ENCODE measurements at regions not wholly inside any gene's neighbourhood (a gene's known extent, or its start where the extent isn't known, plus 50 kb on each side); places are given as distances from the start of the nearest gene placed in this dataset.
A peak's percentile ranks its signal among the peaks of the same experiment; 100 is the strongest.
"Not testable (repeated sequence)": the region's sequence is repeated elsewhere in the genome, so short reads cannot be mapped to it uniquely, and the experiment has no call there.

GRCh38 chr5:100165309-100165708 lies 369.9 kb upstream of the FAM174A start:
- DNase-seq (ENCODE audit: insufficient read length): no peak
- TF ChIP-seq POLR2A (IDR thresholded peaks at IDR 0.05; ENCODE audit: low read depth, low read length) (no peak), POLR2AphosphoS5 (IDR thresholded peaks at IDR 0.05; ENCODE audit: low read depth, low read length) (no peak), TAF1 (IDR thresholded peaks at IDR 0.05; ENCODE audit: borderline replicate concordance, low read depth, low read length) (no peak)
- FAIRE-seq: peak; percentile 68

- TF ChIP-seq POLR2AphosphoS5 (IDR thresholded peaks at IDR 0.05; ENCODE audit: low read depth, low read length) (no peak), POLR2A (IDR thresholded peaks at IDR 0.05; ENCODE audit: low read depth, low read length) (no peak), TAF1 (IDR thresholded peaks at IDR 0.05; ENCODE audit: borderline replicate concordance, low read depth, low read length) (no peak)
- FAIRE-seq (no peak), DNase-seq (ENCODE audit: insufficient read length) (no peak)
Measured at GRCh38 chr5:100161868-100162267, 373.3 kb upstream of the FAM174A start.

- FAIRE-seq (no peak), DNase-seq (ENCODE audit: insufficient read length) (no peak)
- TF ChIP-seq TAF1 (IDR thresholded peaks at IDR 0.05; ENCODE audit: borderline replicate concordance, low read depth, low read length) (no peak), POLR2AphosphoS5 (IDR thresholded peaks at IDR 0.05; ENCODE audit: low read depth, low read length) (no peak), POLR2A (IDR thresholded peaks at IDR 0.05; ENCODE audit: low read depth, low read length) (no peak)
Measured at GRCh38 chr5:100157066-100157465, 378.1 kb upstream of the FAM174A start.

GRCh38 chr5:100148239-100148638 lies 386.9 kb upstream of the FAM174A start:
- no peak for TF ChIP-seq POLR2A (IDR thresholded peaks at IDR 0.05; ENCODE audit: low read depth, low read length)
- FAIRE-seq (no peak), DNase-seq (ENCODE audit: insufficient read length) (no peak)

- TF ChIP-seq TAF1 (IDR thresholded peaks at IDR 0.05; ENCODE audit: borderline replicate concordance, low read depth, low read length): no peak
- no peak for FAIRE-seq
- no peak for DNase-seq (ENCODE audit: insufficient read length)
Measured at GRCh38 chr5:100142607-100143006, 392.6 kb upstream of the FAM174A start.

GRCh38 chr5:100131161-100131560 lies 404.0 kb upstream of the FAM174A start:
- DNase-seq (ENCODE audit: insufficient read length) (no peak), FAIRE-seq (no peak)
- no peak for TF ChIP-seq POLR2AphosphoS5 (IDR thresholded peaks at IDR 0.05; ENCODE audit: low read depth, low read length)
- TF ChIP-seq TAF1 (IDR thresholded peaks at IDR 0.05; ENCODE audit: borderline replicate concordance, low read depth, low read length): no peak
- TF ChIP-seq POLR2A (IDR thresholded peaks at IDR 0.05; ENCODE audit: low read depth, low read length): no peak

- TF ChIP-seq POLR2AphosphoS5 (IDR thresholded peaks at IDR 0.05; ENCODE audit: low read depth, low read length) (no peak), TAF1 (IDR thresholded peaks at IDR 0.05; ENCODE audit: borderline replicate concordance, low read depth, low read length) (no peak), POLR2A (IDR thresholded peaks at IDR 0.05; ENCODE audit: low read depth, low read length) (no peak)
- FAIRE-seq (no peak), DNase-seq (ENCODE audit: insufficient read length) (no peak)
Measured at GRCh38 chr5:100130307-100130706, 404.9 kb upstream of the FAM174A start.

GRCh38 chr5:100119903-100120302 lies 415.3 kb upstream of the FAM174A start:
- DNase-seq (ENCODE audit: insufficient read length) (no peak), FAIRE-seq (no peak)
- TF ChIP-seq TAF1 (IDR thresholded peaks at IDR 0.05; ENCODE audit: borderline replicate concordance, low read depth, low read length) (no peak), POLR2AphosphoS5 (IDR thresholded peaks at IDR 0.05; ENCODE audit: low read depth, low read length) (no peak), POLR2A (IDR thresholded peaks at IDR 0.05; ENCODE audit: low read depth, low read length) (no peak)

- TF ChIP-seq POLR2AphosphoS5 (IDR thresholded peaks at IDR 0.05; ENCODE audit: low read depth, low read length) (no peak), POLR2A (IDR thresholded peaks at IDR 0.05; ENCODE audit: low read depth, low read length) (no peak)
- DNase-seq (ENCODE audit: insufficient read length) (no peak), FAIRE-seq (no peak)
Measured at GRCh38 chr5:100110497-100110896, 424.7 kb upstream of the FAM174A start.

GRCh38 chr5:100108883-100109282 lies 426.3 kb upstream of the FAM174A start:
- no peak for TF ChIP-seq POLR2A (IDR thresholded peaks at IDR 0.05; ENCODE audit: low read depth, low read length)
- no peak for TF ChIP-seq POLR2AphosphoS5 (IDR thresholded peaks at IDR 0.05; ENCODE audit: low read depth, low read length)
- no peak for TF ChIP-seq TAF1 (IDR thresholded peaks at IDR 0.05; ENCODE audit: borderline replicate concordance, low read depth, low read length)
- no peak for DNase-seq (ENCODE audit: insufficient read length)
- FAIRE-seq: no peak

- not testable (repeated sequence) for DNase-seq (ENCODE audit: insufficient read length); FAIRE-seq
Measured at GRCh38 chr5:100103592-100104119, 431.5 kb upstream of the FAM174A start.

- FAIRE-seq: not testable (repeated sequence)
Measured at GRCh38 chr5:100101466-100101865, 433.7 kb upstream of the FAM174A start.

GRCh38 chr5:100096328-100096727 lies 438.8 kb upstream of the FAM174A start:
- not testable (repeated sequence) for FAIRE-seq; DNase-seq (ENCODE audit: insufficient read length)

More at GRCh38 chr5:100101466-100101865, 433.7 kb upstream of the FAM174A start:
- not testable (repeated sequence) for DNase-seq (ENCODE audit: insufficient read length)

GRCh38 chr5:100080703-100081102 lies 454.5 kb upstream of the FAM174A start:
- DNase-seq (ENCODE audit: insufficient read length): not testable (repeated sequence)
- peak; percentile 50 for FAIRE-seq

- not testable (repeated sequence) for FAIRE-seq; DNase-seq (ENCODE audit: insufficient read length)
Measured at GRCh38 chr5:100079163-100079562, 456.0 kb upstream of the FAM174A start.

- FAIRE-seq; DNase-seq (ENCODE audit: insufficient read length): not testable (repeated sequence)
Measured at GRCh38 chr5:100066020-100066419, 469.2 kb upstream of the FAM174A start.
